GM21526 (cell line): ENCODE measurements at regions not wholly inside any gene's neighbourhood (a gene's known extent, or its start where the extent isn't known, plus 50 kb on each side); places are given as distances from the start of the nearest gene placed in this dataset.
"Not testable (repeated sequence)": the region's sequence is repeated elsewhere in the genome, so short reads cannot be mapped to it uniquely, and the experiment has no call there.

Source experiments
- ATAC-seq: cut with Tn5 transposase; IDR thresholded peaks from one replicate; pipeline ENCODE4 v1.9.1; 2021; ENCODE audit warnings: moderate library complexity; ENCODE audit not compliant: unreplicated experiment, low FRiP score

DNA sequence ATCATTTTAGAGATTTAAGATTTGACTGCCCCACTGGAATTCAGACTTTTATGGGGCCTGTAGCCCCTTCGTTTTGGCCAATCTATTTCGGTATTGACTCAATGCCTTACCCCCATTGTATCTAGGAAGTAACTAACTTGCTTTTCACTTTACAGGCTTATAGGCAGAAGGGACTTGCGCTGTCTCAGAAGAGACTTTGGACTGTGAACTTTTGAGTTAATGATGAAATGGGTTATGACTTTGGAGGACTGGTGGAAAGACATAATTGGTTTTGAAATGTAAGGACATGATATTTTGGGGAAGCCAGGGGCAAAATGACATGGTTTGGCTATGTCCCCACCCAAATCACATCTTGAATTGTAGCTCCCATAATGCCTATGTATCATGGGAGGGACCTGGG is 463.0 kb upstream of the KLHL1 start:
- ATAC-seq, result no peak

- peak; percentile 91 for ATAC-seq
Observed at GRCh38 chr13:70568571-70568970, 460.3 kb upstream of the KLHL1 start.

GRCh38 chr13:70544706-70545105 is 436.5 kb upstream of the KLHL1 start:
- no peak for ATAC-seq

- ATAC-seq, result no peak
Observed at GRCh38 chr13:70541451-70541850, 433.2 kb upstream of the KLHL1 start.

GRCh38 chr13:70534466-70534865 is 426.2 kb upstream of the KLHL1 start:
- no peak for ATAC-seq

DNA sequence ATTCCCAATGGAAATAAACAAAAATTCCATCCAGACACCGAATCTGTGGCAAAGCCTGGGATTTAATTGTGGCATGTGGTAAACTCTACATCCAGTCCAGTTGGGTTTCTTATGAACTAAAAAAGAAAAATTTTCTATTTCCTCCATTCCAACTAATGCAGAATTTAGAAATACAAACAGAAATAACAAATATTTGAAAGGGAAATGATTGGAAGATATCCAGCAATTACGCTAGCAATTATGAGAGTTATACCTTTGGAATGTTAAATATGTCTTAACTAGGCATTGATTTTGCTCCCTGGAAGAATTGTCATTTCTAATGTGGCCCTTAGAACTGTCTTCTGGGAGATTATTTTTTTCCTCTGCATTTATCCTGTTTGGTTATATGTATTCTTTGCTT is 421.4 kb upstream of the KLHL1 start:
- no peak for ATAC-seq

DNA sequence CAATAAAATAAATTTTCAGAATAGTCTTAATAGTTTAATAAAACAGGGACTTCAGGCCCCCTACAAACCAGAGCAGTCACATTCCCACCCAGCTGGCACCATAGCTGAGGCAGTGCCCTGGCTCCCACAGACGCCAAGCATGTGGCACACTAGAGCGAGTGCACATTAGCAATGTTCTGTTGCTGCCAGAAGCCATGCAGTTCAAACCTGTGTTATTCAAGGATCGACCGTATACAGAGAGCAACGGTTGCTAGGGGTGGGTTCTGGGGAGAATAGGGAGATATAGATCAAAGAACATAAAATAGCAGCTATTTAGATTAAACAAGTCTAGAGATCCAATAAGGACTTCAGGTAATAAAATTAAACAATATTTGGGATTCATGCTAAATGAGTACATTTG is 419.3 kb upstream of the KLHL1 start:
- no peak for ATAC-seq

GRCh38 chr13:70523622-70524021 is 415.4 kb upstream of the KLHL1 start:
- ATAC-seq, result no peak

DNA sequence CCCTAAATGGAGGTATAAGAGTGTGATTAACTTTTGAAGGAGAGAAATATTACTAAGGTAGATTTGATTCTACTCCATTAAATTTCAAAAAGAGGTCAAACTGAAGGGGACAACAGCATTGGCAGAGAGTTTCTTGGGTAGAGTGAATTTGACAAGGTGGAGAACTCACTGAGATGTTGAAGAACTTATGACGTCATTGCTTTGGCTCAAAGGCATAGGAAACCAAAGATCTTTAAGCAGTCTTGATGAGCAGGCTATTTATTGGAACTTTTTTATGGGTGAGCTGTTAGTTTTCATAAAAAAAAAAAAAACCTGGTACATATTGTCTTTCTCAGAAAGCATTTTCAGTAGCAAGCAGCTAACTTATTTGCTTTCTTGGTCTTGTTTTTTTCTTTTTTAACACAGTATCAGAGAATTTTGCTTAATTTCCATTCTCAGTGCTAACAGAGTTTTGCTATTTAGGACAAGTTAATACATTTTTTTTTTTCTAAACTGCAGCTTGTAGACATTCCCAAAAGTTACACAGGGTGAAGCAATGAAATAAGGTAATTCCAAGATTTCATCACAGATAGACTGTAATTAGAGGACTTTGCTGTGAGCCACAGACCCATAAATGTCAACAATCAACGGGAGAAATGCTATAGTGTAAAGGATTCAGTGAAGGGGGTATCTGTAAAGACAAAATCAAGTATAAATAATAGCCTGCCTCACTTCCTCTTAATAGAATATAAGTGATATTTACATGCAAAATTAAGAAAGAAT is 412.2 kb upstream of the KLHL1 start:
- ATAC-seq, result no peak

DNA sequence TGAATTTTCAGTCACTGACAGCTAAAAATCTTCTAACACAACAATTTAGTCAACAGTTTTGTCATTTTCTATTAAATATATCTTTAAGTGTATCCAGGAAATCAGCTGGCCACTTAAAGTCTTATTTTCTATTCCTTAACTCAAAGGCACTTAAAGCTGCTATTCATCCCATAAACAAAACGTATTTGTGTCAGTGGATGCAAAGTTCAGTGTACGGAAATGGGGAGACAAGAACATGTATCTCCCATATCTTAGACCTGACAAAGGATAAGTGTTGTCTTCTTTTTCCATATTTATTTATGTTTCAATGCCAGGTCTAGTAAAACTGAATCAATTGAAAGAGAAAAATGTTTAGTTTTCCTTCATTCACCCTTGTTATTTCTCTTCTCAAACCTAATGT is 409.8 kb upstream of the KLHL1 start:
- no peak for ATAC-seq

GRCh38 chr13:70516226-70516625 is 408.0 kb upstream of the KLHL1 start:
- ATAC-seq, result no peak

GRCh38 chr13:70511861-70512417 is 403.7 kb upstream of the KLHL1 start:
- not testable (repeated sequence) for ATAC-seq

DNA sequence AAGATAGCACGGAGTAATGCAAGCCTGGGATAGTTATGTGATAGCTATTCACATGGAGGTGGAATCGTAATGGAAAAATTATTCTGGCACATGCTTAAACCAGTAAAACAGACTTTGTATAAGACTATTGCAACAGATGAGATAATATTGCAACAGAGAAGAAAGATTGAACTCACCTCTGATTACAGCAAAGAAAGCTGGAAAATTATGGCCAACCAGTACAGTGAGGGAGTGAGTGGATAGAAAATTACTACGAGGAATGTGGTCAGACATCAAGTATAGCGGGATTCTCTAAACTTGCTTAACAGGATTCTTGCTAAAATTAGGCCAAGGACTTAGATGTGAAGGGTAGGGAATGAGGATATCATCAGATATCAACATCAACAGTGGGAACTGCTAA is 397.6 kb upstream of the KLHL1 start:
- no peak for ATAC-seq

GRCh38 chr13:70502944-70503343 is 394.7 kb upstream of the KLHL1 start:
- no peak for ATAC-seq

DNA sequence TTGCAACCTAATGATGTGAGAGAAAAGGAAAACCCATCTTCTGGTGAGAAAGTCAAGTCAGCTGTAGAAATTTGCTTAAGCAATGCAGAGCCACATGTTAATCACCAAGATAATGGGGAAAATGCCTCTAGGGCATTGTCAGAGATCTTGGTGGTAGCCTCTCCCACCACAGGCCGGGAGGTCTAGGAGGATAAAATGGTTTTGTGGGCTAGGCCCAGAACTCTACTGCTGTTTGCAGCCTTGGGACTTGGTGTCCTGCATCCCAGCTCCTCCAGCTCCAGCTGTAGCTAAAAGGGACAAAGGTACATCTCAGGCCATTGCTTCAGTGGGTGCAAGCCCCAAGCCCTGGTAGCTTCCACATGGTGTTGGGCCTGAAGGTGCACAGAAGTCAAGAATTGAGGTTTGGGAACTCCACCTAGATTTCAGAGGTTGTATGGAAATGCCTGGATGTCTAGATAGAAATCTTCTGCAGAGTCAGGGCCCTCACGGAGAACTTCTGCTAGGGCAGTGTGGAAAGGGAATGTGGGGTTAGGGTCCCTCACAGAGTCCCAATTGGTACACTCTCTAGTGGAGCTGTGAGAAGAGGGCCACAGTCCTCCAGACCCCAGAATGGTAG is 382.2 kb upstream of the KLHL1 start:
- no peak for ATAC-seq

DNA sequence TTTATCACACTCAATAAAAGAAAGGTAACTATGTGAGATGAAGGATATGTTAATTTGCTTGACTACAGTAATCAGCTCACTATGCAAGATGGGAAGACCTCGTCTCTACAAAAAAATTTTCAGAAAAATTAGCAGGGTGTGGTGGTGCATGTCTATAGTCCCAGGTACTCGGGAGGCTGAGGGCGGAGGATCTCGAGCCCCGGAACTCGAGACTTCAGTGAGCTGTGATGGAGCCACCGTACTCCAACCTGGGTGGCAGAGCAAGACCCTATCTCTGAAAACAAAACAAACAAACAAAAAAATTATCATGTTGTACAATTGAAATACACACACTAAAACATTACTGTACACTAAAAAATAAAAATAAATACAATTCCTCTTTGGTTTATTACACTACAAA is 376.7 kb upstream of the KLHL1 start:
- no peak for ATAC-seq

DNA sequence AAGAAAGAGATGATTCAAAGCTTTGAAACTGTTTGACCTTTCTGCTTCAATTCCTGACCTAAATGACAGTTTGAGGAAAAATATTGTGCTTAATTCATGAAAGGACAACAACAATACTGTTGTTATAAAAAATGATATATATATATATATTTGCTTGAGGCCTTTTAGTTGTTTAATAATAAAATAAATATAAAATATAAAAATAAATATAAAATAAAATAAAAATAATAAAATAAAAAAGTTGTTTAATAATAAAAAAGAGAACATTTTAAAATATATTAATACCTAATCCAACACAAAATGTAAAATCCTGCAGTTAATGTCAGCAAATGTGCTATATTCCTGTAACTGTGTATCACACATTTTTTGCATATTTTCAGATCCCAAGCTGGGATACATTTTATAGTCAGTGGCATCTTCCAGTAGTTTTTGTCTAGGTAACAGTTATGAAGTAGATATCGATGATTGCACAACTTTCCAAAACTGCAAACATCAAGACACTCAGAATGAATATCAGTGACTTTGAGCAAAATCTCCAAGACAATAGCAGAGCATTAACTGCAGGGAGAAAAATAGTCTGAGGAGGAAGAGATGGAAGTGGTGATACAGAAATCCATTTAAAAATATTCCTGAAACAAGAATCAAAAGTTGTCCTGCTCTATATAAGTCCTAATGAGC is 375.5 kb upstream of the KLHL1 start:
- no peak for ATAC-seq

DNA sequence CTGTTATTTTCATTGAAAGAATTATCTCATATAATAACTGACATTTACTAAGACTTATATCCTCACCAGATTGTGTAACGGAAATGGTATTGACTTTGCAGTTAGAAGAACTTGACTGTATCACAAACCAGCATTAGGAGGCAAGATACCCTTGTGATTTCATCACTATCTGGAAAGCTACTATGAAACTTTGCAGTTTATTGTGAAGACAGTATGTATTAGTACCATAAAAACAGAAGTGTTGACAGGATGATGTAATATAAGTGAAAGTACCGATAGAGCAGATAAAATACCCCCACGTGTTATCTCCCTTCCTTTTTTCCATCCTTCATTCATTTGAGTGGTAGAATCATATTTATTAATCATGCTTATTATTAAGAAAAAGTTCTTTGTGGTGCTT is 365.7 kb upstream of the KLHL1 start:
- no peak for ATAC-seq

- ATAC-seq, result no peak
Observed at GRCh38 chr13:70469077-70469476, 360.8 kb upstream of the KLHL1 start.

DNA sequence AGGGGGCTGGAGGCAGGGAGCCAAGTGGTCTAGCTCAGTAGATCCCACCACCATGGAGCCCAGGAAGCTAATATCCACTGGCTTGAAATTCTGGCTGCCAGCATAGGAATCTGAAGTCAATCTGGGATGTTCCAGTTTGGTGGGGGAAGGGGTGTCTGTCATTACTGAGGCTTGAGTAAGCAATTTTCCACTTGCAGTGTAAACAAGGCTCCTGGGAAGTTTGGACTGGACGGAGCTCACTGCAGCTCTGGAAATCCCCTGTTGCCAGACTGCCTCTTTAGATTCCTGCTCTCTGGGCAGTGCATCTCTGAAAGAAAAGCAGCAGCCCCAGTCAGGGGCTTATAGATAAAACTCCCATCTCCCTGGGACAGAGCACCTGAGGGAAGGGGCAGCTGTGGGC is 349.2 kb upstream of the KLHL1 start:
- no peak for ATAC-seq

DNA sequence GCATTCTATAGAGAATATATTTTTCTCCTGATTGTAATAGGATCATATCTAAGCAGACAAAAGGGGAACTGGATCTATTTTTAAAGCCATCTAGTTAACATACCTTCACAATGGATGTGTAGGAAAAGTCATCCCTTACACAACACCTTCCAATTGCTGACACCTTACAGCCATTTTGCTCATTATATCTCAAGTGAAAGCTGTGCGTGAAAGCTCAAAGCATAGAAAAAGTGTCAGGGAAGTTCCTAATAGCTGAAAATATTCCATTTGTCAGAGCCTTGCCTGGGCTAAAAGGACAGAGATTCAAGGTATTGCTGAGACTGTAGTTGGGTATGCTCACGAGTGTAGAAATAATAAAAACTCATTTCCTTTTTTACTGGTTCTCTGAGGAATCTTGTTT is 340.6 kb upstream of the KLHL1 start:
- ATAC-seq, result no peak
